ENCODE measurements at regions not wholly inside any gene's neighbourhood (a gene's known extent, or its start where the extent isn't known, plus 50 kb on each side); places are given as distances from the start of the nearest gene placed in this dataset.
"Not testable (repeated sequence)": the region's sequence is repeated elsewhere in the genome, so short reads cannot be mapped to it uniquely, and the experiment has no call there.

GRCh38 chr3:176016203-176016602, 1157.1 kb downstream of the NAALADL2 start:
- not testable (repeated sequence) for DNase-seq

GRCh38 chr3:176015228-176015627, 1156.1 kb downstream of the NAALADL2 start:
- not testable (repeated sequence) for DNase-seq

GRCh38 chr3:176009256-176009655, 1150.1 kb downstream of the NAALADL2 start:
- no peak for DNase-seq

GRCh38 chr3:176005564-176005963, 1146.4 kb downstream of the NAALADL2 start:
- DNase-seq = no peak

- DNase-seq = no peak
Measured at GRCh38 chr3:175989161-175989560, 1130.0 kb downstream of the NAALADL2 start.

GRCh38 chr3:175988401-175988800, 1129.3 kb downstream of the NAALADL2 start:
- no peak for DNase-seq

- DNase-seq = no peak
Measured at GRCh38 chr3:175985781-175986180, 1126.6 kb downstream of the NAALADL2 start.

- DNase-seq = no peak
Measured at GRCh38 chr3:175983379-175983778, 1124.2 kb downstream of the NAALADL2 start.

GRCh38 chr3:175980486-175981090, 1121.5 kb downstream of the NAALADL2 start:
- no peak for DNase-seq

GRCh38 chr3:175977968-175978752, 1119.0 kb downstream of the NAALADL2 start:
- no peak for DNase-seq

- no peak for DNase-seq
Measured at GRCh38 chr3:175969456-175969855, 1110.3 kb downstream of the NAALADL2 start.

- no peak for DNase-seq
Measured at GRCh38 chr3:175965036-175965435, 1105.9 kb downstream of the NAALADL2 start.

GRCh38 chr3:175957427-175957826, 1098.3 kb downstream of the NAALADL2 start:
- DNase-seq = no peak

GRCh38 chr3:175956964-175957363, 1097.8 kb downstream of the NAALADL2 start:
- no peak for DNase-seq

- DNase-seq = no peak
Measured at GRCh38 chr3:175951047-175951694, 1092.0 kb downstream of the NAALADL2 start.

GRCh38 chr3:175948041-175948440, 1088.9 kb downstream of the NAALADL2 start:
- no peak for DNase-seq

- DNase-seq = no peak
Measured at GRCh38 chr3:175941352-175941751, 1082.2 kb downstream of the NAALADL2 start.

- DNase-seq = no peak
Measured at GRCh38 chr3:175940881-175941280, 1081.7 kb downstream of the NAALADL2 start.

- no peak for DNase-seq
Measured at GRCh38 chr3:175940243-175940642, 1081.1 kb downstream of the NAALADL2 start.

- not testable (repeated sequence) for DNase-seq
Measured at GRCh38 chr3:175937367-175937766, 1078.2 kb downstream of the NAALADL2 start.

- DNase-seq = no peak
Measured at GRCh38 chr3:175932586-175932985, 1073.5 kb downstream of the NAALADL2 start.

- no peak for DNase-seq
Measured at GRCh38 chr3:175919133-175919532, 1060.0 kb downstream of the NAALADL2 start.

GRCh38 chr3:175916191-175916934, 1057.2 kb downstream of the NAALADL2 start:
- no peak for DNase-seq
